Parathyroid adenoma (tissue), 2 donors: ENCODE measurements at regions not wholly inside any gene's neighbourhood (a gene's known extent, or its start where the extent isn't known, plus 50 kb on each side); places are given as distances from the start of the nearest gene placed in this dataset.

ENCODE experiments used
- H2AFZ ChIP-seq: fragments of 300-600 bp; sonication (generic); one replicate; pipeline ENCODE4 v1.7.0; 2017; ENCODE audit warnings: antibody characterized with exemption, mild to moderate bottlenecking
- H3K27ac ChIP-seq: fragments of 300-600 bp; sonication (generic); one replicate; pipeline ENCODE4 v1.7.0; 2017
- H3K27me3 ChIP-seq: fragments of 300-600 bp; sonication (generic); one replicate; pipeline ENCODE4 v1.7.0; 2017; ENCODE audit warnings: low read length; ENCODE audit not compliant: control insufficient read depth, insufficient read depth
- H3K36me3 ChIP-seq: fragments of 300-600 bp; sonication (generic); one replicate; pipeline ENCODE4 v1.7.0; 2017; ENCODE audit warnings: low read length; ENCODE audit not compliant: control insufficient read depth, insufficient read depth
- H3K4me1 ChIP-seq: fragments of 300-600 bp; sonication (generic); one replicate; pipeline ENCODE4 v1.7.0; 2017; ENCODE audit warnings: control low read depth
- H3K4me2 ChIP-seq: fragments of 300-600 bp; sonication (generic); one replicate; pipeline ENCODE4 v1.7.0; 2017; ENCODE audit warnings: low read length
- H3K4me3 ChIP-seq: fragments of 300-600 bp; sonication (generic); one replicate; pipeline ENCODE4 v1.7.0; 2017; ENCODE audit warnings: low read depth, low read length
- H3K79me2 ChIP-seq: fragments of 300-600 bp; sonication (generic); one replicate; pipeline ENCODE4 v1.7.0; 2017; ENCODE audit warnings: control low read depth
- H3K9ac ChIP-seq: fragments of 300-600 bp; sonication (generic); one replicate; pipeline ENCODE4 v1.7.0; 2017; ENCODE audit warnings: mild to moderate bottlenecking
- H3K9me3 ChIP-seq: fragments of 300-600 bp; sonication (generic); one replicate; pipeline ENCODE4 v1.7.0; 2017; ENCODE audit warnings: low read length; ENCODE audit not compliant: control insufficient read depth
- TF ChIP-seq, protein P1 (sequence below): fragments of 300-600 bp; sonication (generic); IDR thresholded peaks from one replicate; pipeline ENCODE4 v1.7.0; 2017; ENCODE audit warnings: antibody characterized with exemption, mild to moderate bottlenecking
- donor health status: primary hyperparathyroidism.

DNA sequence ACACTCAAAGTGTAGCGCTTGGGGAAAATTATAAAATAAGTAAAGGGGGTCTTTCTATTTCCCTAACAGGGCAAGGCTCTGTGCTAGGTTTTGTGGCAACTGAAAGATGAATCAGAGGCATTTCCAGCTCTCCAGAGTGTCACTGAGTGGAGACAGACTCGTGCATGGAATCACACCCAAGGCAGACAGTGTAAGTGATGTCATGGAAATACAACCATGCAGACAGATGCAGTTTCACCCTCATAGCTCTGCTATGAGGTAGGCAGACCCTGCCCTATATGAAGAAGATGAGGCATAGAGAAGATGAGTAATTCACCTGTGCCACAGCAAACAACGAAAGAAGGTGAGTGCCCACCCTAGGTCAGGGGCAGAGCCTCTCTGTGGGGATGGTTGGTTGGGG is 57.2 kb upstream of the PITRM1 start:
- Histone ChIP-seq H3K4me2 (no peak overlapping the region), H3K4me3 (no peak overlapping the region), H3K4me1 (no peaks in the 10 kb centered on the region), H3K9ac (no peak overlapping the region), H2AFZ (no peak overlapping the region), H3K27me3 (no peaks in the 10 kb centered on the region), H3K9me3 (no peaks in the 10 kb centered on the region), H3K36me3 (no peaks in the 10 kb centered on the region), H3K79me2 (no peaks in the 10 kb centered on the region), H3K27ac (no peak overlapping the region)
- TF ChIP-seq, protein P1, sequence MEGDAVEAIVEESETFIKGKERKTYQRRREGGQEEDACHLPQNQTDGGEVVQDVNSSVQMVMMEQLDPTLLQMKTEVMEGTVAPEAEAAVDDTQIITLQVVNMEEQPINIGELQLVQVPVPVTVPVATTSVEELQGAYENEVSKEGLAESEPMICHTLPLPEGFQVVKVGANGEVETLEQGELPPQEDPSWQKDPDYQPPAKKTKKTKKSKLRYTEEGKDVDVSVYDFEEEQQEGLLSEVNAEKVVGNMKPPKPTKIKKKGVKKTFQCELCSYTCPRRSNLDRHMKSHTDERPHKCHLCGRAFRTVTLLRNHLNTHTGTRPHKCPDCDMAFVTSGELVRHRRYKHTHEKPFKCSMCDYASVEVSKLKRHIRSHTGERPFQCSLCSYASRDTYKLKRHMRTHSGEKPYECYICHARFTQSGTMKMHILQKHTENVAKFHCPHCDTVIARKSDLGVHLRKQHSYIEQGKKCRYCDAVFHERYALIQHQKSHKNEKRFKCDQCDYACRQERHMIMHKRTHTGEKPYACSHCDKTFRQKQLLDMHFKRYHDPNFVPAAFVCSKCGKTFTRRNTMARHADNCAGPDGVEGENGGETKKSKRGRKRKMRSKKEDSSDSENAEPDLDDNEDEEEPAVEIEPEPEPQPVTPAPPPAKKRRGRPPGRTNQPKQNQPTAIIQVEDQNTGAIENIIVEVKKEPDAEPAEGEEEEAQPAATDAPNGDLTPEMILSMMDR, result no peak

GRCh38 chr10:3228629-3228945 is 56.0 kb upstream of the PITRM1 start:
- Histone ChIP-seq H3K4me1 (no peaks in the 10 kb centered on the region), H3K27me3 (no peaks in the 10 kb centered on the region), H3K27ac (no peak overlapping the region), H3K79me2 (no peaks in the 10 kb centered on the region), H3K4me3 (no peak overlapping the region), H3K9me3 (no peaks in the 10 kb centered on the region), H3K36me3 (no peaks in the 10 kb centered on the region), H3K4me2 (no peak overlapping the region), H2AFZ (no peak overlapping the region), H3K9ac (no peak overlapping the region)
- TF ChIP-seq, protein P1, result no peak

- no peaks in the 10 kb centered on the region for H3K9me3 ChIP-seq
- no peak overlapping the region for H2AFZ ChIP-seq
- no peaks in the 10 kb centered on the region for H3K4me1 ChIP-seq
- H3K79me2 ChIP-seq, result no peaks in the 10 kb centered on the region
- no peaks in the 10 kb centered on the region for H3K36me3 ChIP-seq
- no peak overlapping the region for H3K27ac ChIP-seq
- no peak overlapping the region for H3K9ac ChIP-seq
- no peak overlapping the region for H3K4me2 ChIP-seq
- H3K27me3 ChIP-seq, result no peaks in the 10 kb centered on the region
- no peak overlapping the region for H3K4me3 ChIP-seq
- TF ChIP-seq, protein P1, result no peak
Measured at GRCh38 chr10:3226960-3227744, 54.6 kb upstream of the PITRM1 start.

- TF ChIP-seq, protein P1, result no peak
- Histone ChIP-seq H3K9ac (no peak overlapping the region), H3K4me1 (no peaks in the 10 kb centered on the region), H3K79me2 (no peaks in the 10 kb centered on the region), H3K27ac (no peak overlapping the region), H3K36me3 (no peaks in the 10 kb centered on the region), H3K4me3 (no peak overlapping the region), H3K9me3 (no peaks in the 10 kb centered on the region), H3K4me2 (no peak overlapping the region), H2AFZ (no peak overlapping the region), H3K27me3 (no peaks in the 10 kb centered on the region)
Measured at GRCh38 chr10:3225561-3225960, 53.0 kb upstream of the PITRM1 start.

GRCh38 chr10:3224241-3224640 is 51.7 kb upstream of the PITRM1 start:
- H3K4me3 ChIP-seq, result no peak overlapping the region
- H3K79me2 ChIP-seq, result no peaks in the 10 kb centered on the region
- no peaks in the 10 kb centered on the region for H3K9me3 ChIP-seq
- no peak overlapping the region for H2AFZ ChIP-seq
- H3K4me2 ChIP-seq, result no peak overlapping the region
- H3K27ac ChIP-seq, result no peak overlapping the region
- TF ChIP-seq, protein P1, result no peak
- no peaks in the 10 kb centered on the region for H3K36me3 ChIP-seq
- H3K9ac ChIP-seq, result no peak overlapping the region
- no peaks in the 10 kb centered on the region for H3K4me1 ChIP-seq
- H3K27me3 ChIP-seq, result no peaks in the 10 kb centered on the region
